Lower leg skin (tissue), 3 donors: ENCODE measurements at regions not wholly inside any gene's neighbourhood (a gene's known extent, or its start where the extent isn't known, plus 50 kb on each side); places are given as distances from the start of the nearest gene placed in this dataset.

Source experiments
- POLR2A ChIP-seq, 2 donors: fragments of 450-650 bp; IDR thresholded peaks; one replicate each; pipeline ENCODE4 v1.6.1; 2016 to 2017; ENCODE audit warnings: antibody characterized with exemption in 2 of 2, mild to moderate bottlenecking in 1 of 2, moderate library complexity in 1 of 2
- TF ChIP-seq, protein P1 (sequence below), 3 donors: fragments of 450-650 bp; IDR thresholded peaks; one replicate each; pipeline ENCODE4 v1.5.1; 2016; ENCODE audit warnings: antibody characterized with exemption in 3 of 3, mild to moderate bottlenecking in 3 of 3, moderate library complexity in 2 of 3

DNA sequence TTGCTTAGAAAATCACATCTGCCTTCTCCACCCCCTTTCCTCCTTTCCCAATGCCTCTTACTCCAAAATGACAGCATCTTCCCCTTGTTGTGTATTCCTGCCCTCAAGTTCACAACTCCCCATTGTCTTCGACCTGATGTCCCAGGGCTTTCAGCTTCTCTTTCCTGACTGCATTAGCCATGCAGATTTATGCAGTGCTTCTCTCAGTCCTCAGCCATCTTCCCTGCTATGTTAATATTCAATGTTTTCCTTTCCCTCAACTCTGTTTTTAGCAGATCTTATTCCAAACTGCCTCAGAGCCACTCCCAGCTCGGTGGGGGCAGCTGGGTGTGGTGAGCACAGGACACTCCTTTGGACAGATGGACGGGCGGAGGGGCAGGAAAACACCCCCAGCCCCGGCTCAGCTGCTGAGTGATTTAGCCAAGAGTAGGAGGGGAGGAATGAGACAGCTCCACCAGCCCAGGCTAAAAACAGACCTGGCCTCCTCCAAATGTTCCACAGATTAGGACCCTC lies 71.0 kb downstream of the CD2 start:
- TF ChIP-seq, protein P1, sequence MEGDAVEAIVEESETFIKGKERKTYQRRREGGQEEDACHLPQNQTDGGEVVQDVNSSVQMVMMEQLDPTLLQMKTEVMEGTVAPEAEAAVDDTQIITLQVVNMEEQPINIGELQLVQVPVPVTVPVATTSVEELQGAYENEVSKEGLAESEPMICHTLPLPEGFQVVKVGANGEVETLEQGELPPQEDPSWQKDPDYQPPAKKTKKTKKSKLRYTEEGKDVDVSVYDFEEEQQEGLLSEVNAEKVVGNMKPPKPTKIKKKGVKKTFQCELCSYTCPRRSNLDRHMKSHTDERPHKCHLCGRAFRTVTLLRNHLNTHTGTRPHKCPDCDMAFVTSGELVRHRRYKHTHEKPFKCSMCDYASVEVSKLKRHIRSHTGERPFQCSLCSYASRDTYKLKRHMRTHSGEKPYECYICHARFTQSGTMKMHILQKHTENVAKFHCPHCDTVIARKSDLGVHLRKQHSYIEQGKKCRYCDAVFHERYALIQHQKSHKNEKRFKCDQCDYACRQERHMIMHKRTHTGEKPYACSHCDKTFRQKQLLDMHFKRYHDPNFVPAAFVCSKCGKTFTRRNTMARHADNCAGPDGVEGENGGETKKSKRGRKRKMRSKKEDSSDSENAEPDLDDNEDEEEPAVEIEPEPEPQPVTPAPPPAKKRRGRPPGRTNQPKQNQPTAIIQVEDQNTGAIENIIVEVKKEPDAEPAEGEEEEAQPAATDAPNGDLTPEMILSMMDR (IDR thresholded peaks at IDR 0.05): no peak
- TF ChIP-seq POLR2A (IDR thresholded peaks at IDR 0.05): no peak
